ENCODE measurements at regions not wholly inside any gene's neighbourhood (a gene's known extent, or its start where the extent isn't known, plus 50 kb on each side); places are given as distances from the start of the nearest gene placed in this dataset.

DNA sequence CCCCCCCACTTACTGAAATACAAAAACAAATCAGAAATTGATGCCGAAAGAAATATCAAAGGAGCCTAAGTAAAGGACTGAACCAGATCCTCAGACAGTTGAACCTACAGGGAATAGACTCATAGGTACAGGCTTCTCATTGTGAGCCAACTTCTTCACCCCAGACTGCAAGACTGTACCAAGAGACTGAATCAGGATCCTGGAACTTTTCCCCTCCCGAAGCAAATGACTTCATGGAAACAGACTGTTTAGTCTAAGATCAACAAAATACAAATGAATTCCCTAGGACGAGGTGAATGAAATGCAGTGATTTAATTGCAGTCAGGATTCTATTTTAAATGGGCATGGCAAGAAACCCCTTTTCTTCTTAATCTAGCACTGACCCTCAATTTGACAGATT is 53.6 kb upstream of the RNF152 start:
- Histone ChIP-seq H3K4me3 (no peak overlapping the region), H3K9ac (no peak overlapping the region), H4K20me1 (no peaks in the 10 kb centered on the region), H3K27me3 (peaks cover 0 to 95% (median 0%) of the 10 kb centered on the region in 11 experiments; a peak in 5 of 22 replicates), H3K9me3 (replicated peaks in 1 of 11) (0 out of 22 replicates have a peak, but pooled peaks cover 0 to 4% (median 0%) of the 10 kb centered on the region in 11 experiments), H3K4me1 (peaks cover 0 to 22% (median 13%) of the 10 kb centered on the region in 10 experiments; a peak in 14 of 20 replicates), H3K4me2 (no peak overlapping the region), H3K36me3 (no peaks in the 10 kb centered on the region), H3K27ac (no peak overlapping the region)
- no peak for TF ChIP-seq Cebpa-rat (IDR thresholded peaks at IDR 0.05)

DNA sequence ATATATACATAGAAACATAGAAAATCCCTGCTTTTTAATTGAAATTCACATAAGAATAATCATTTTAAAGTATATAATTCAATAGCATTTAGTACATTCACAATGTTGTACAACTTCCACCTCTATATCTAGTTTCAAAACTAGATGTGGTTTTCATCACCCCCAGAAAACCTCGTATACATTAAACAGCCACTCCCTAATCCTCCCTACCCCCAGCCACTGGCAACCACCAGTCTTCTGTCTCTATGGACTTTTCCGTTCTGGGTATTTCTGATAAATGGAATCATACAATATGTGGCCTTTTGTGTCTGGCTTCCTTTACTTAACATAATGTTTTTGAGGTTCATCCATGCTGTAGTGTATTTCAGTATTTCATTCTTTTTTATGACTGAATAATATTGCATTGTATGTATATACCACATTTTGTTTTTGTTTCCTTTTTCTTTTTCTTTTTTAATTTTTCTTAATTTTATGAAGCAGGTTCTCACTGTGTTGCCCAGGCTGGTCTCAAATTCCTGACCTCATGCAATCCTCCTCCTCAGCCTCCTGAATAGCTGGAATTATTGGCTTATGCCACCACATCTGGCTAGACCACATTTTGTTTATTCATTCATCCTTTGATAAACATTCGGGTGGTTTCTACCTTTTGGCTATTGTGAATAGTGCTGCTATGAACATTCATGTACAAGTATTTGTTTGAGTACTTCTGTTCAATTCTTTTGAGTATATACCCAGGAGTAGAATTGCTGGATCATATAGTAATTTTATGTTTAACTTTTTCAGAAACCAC is 50.6 kb upstream of the RNF152 start:
- Histone ChIP-seq H3K4me3 (no peak overlapping the region), H3K4me1 (peaks cover 0 to 15% (median 8%) of the 10 kb centered on the region in 10 experiments; a peak in 14 of 20 replicates), H3K9me3 (replicated peaks in 1 of 11) (peaks cover 0 to 26% (median 10%) of the 10 kb centered on the region in 11 experiments; a peak in 13 of 22 replicates), H3K9ac (no peak overlapping the region), H4K20me1 (no peaks in the 10 kb centered on the region), H3K4me2 (no peak overlapping the region), H3K36me3 (no peaks in the 10 kb centered on the region), H3K27me3 (peaks cover 0 to 92% (median 0%) of the 10 kb centered on the region in 11 experiments; a peak in 5 of 22 replicates), H3K27ac (no peak overlapping the region)
- no peak for TF ChIP-seq Cebpa-rat (IDR thresholded peaks at IDR 0.05)
